ENCODE measurements at regions not wholly inside any gene's neighbourhood (a gene's known extent, or its start where the extent isn't known, plus 50 kb on each side); places are given as distances from the start of the nearest gene placed in this dataset.

DNA sequence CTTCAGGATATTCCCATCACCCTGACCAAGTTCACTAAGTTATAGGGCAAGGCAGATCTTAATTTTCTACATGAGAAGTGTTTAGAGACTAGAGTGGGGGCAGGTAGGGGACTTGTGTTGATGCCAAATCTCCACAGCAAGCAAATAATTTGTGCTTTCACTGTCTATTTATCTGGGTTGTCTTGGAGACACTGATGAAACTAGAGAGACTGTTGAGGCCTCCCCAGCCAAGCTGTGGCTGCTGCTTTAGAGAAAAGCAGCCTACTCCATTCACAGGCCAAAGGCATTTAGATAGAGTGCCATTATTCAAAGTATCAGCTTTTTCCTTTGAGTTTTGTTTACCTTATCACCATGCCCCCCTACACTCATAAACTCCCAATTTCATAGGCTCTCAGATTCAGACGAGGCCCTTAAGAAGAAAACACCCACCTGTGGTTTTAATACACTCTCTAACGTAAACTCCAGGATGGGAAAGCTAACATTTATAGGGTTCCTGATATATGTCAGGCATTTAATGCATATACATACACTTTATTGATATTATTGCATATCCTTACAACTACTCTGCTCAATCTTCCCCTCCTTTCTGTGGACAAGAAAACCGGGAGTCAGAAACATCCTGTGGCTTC lies 130.4 kb upstream of the FOXB1 start:
- ATAC-seq (no peak), DNase-seq (no peak)
- intact Hi-C loops (cut with DNase I): loop anchor here in 1 of 10 donors (10.0 kb wide), 1 partner anchor 61 kb away; no protein-coding TSS in a partner anchor
- Histone ChIP-seq H3K27me3 (peaks cover 0 to 86% (median 46%) of the 10 kb centered on the region in 7 donors), H3K4me1 (no peaks in the 10 kb centered on the region), H3K4me3 (no peak overlapping the region), H3K9me3 (no peaks in the 10 kb centered on the region), H3K36me3 (no peaks in the 10 kb centered on the region), H3K27ac (no peak overlapping the region)
- 48 to 53% methylated on average over 3 of the region's 3 CpGs for WGBS, 2 donors
- TF ChIP-seq, protein P1, sequence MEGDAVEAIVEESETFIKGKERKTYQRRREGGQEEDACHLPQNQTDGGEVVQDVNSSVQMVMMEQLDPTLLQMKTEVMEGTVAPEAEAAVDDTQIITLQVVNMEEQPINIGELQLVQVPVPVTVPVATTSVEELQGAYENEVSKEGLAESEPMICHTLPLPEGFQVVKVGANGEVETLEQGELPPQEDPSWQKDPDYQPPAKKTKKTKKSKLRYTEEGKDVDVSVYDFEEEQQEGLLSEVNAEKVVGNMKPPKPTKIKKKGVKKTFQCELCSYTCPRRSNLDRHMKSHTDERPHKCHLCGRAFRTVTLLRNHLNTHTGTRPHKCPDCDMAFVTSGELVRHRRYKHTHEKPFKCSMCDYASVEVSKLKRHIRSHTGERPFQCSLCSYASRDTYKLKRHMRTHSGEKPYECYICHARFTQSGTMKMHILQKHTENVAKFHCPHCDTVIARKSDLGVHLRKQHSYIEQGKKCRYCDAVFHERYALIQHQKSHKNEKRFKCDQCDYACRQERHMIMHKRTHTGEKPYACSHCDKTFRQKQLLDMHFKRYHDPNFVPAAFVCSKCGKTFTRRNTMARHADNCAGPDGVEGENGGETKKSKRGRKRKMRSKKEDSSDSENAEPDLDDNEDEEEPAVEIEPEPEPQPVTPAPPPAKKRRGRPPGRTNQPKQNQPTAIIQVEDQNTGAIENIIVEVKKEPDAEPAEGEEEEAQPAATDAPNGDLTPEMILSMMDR (IDR thresholded peaks at IDR 0.05): no peak

DNA sequence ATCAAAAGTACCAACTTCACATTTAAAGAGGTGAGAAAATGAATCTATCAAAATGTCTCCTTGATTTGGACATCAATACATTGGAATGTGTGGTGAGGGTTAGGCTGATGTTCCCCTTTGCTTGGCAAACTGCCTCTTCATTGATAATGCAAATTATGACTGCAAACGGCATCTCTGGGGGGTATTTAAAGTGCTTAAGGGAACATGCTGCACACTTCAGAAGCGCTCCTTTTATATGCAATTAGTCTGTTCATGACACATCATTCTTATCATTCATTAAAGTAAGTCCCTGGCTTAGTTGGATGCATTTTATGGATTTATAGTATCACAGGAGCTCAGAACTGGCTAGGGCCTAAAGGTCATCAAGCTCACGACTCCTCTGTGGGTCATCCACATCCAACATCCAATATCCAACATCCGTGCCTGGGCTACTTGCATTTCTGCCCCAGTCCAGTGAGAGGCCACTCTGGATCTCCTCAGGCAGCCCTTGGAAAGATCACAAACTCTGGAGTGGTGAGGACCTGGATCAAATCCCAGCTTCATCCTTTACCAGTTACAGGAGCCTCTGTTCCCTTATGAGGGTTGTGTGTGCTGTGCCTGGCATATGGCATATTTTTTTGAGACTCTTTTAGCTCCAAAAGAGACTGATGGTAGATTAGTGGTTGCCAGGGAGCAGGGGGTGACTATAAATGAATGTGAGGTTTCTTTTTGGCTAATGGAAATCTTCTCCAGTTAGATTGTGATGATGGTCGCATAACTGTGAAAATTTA lies 136.8 kb upstream of the FOXB1 start:
- WGBS, 2 donors: 54 to 63% methylated on average over 5 of the region's 5 CpGs
- ATAC-seq (no peak), DNase-seq (no peak)
- Histone ChIP-seq H3K9me3 (no peaks in the 10 kb centered on the region), H3K27me3 (peaks cover 0 to 78% (median 34%) of the 10 kb centered on the region in 7 donors), H3K4me3 (no peak overlapping the region), H3K27ac (no peak overlapping the region), H3K36me3 (no peaks in the 10 kb centered on the region), H3K4me1 (no peaks in the 10 kb centered on the region)
- TF ChIP-seq, protein P1 (IDR thresholded peaks at IDR 0.05): no peak
- intact Hi-C loops (cut with DNase I): no loop called here

DNA sequence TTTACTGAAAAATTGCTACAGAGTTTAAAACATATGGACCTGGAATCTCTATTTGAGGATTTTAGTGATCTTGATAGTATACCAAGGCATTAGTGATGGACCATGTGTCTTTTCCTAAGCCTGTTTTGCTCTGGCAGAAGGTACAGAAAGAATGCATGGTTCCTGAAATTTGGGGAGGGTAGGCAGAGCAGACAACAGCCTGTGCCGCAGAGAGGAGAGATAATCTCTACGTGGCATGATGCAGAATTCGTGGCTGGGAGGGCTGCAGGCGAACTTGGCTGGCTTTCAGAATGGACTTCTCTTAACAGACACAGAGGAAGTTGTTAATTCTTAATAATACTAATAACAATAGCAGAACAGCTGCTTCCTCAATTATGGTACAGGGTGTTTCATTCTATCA lies 137.5 kb upstream of the FOXB1 start:
- TF ChIP-seq, protein P1 (IDR thresholded peaks at IDR 0.05): no peak
- Histone ChIP-seq H3K27me3 (peaks cover 0 to 75% (median 34%) of the 10 kb centered on the region in 7 donors), H3K4me3 (no peak overlapping the region), H3K27ac (no peak overlapping the region), H3K36me3 (no peaks in the 10 kb centered on the region), H3K4me1 (no peaks in the 10 kb centered on the region), H3K9me3 (no peaks in the 10 kb centered on the region)
- DNase-seq (no peak), ATAC-seq (no peak)
- intact Hi-C loops (cut with DNase I): no loop called here
- WGBS, 2 donors: 5 to 10% methylated on average over 4 of the region's 4 CpGs

DNA sequence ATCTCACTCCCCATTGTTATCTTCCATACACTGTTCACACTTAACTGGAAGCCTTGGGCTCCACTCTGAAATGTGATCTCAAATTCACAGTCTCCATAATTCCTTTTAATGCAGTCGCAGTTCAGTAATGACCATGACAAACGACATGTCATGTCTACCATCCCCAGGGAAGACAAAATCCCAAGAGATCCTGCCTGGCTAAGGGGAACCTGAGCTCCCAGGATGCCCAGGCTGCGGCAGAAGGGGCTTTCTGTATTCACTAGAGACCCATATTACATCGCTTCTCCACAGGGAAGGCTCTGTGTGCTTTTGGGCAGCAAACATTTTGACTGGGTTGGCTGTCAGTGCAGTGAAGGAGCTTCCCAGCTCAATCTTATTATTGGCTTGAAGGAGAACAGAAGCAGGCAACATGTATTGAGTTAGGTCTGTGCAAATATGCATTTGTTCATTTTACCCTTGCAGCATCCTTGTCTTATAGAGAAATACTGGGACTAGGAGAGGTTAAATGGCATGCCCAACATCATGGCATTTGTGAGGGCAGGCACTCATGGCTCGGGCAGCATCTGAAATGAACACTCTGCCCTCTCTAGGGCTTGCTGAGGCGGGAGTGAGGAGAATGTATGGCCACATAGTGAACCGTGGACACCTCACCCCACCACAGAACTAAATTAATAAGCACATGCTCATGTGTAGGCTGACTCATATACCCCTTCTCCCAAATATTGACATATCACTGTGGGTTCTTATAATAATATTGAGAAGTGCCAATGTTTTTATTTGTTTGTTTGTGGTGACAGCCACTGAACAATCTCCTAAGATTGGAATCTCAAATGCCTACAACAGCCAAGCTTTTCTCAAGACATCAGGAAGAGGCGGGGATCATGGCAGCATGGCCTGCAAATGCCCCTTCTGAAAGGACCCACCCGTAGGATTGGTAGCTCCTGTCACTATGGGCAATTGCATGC lies 141.6 kb upstream of the FOXB1 start:
- 67 to 69% methylated on average over 9 of the region's 9 CpGs for WGBS, 2 donors
- Histone ChIP-seq H3K27me3 (peaks cover 0 to 58% (median 34%) of the 10 kb centered on the region in 7 donors), H3K27ac (no peak overlapping the region), H3K4me3 (no peak overlapping the region), H3K36me3 (no peaks in the 10 kb centered on the region), H3K9me3 (no peaks in the 10 kb centered on the region), H3K4me1 (no peaks in the 10 kb centered on the region)
- TF ChIP-seq, protein P1 (IDR thresholded peaks at IDR 0.05): no peak
- no peak for ATAC-seq
- intact Hi-C loops (cut with DNase I): no loop called here
- DNase-seq: no peak

All from heart right ventricle (tissue), 16 donors.